Astrocyte (in vitro differentiated cells and primary cell): ENCODE measurements at regions not wholly inside any gene's neighbourhood (a gene's known extent, or its start where the extent isn't known, plus 50 kb on each side); places are given as distances from the start of the nearest gene placed in this dataset.

Experiments used
- EZH2 ChIP-seq: IDR thresholded peaks from 2 replicates; pipeline ENCODE4 v1.6.1; 2012; ENCODE audit warnings: mild to moderate bottlenecking, low read length, inconsistent platforms; ENCODE audit not compliant: insufficient read depth
- TF ChIP-seq, protein P1 (sequence below): IDR thresholded peaks from 2 replicates; pipeline ENCODE4 v1.5.1; 2011; ENCODE audit warnings: low read depth, mild to moderate bottlenecking, inconsistent platforms, low read length, moderate library complexity; ENCODE audit not compliant: insufficient read depth

DNA sequence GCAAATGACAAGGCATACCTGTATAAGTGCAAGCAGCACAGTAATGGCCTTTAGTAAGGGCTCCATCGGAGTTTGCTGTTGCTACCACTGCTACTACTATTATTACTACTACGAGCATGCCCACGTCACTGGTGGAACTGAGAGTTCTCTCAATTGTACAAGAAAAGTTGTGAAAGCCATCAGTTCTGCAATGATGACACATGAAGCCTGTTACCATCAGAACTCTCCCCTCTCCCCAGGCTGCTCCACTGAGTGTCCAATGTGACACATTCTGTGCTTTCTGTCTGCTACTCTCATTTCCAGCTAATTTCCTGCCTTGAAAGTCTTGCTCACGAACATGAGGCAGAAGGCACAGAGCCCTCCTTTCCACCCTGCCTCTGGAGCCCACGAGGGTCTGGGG lies 263.2 kb upstream of the MGMT start:
- no peak for TF ChIP-seq EZH2
- TF ChIP-seq, protein P1, sequence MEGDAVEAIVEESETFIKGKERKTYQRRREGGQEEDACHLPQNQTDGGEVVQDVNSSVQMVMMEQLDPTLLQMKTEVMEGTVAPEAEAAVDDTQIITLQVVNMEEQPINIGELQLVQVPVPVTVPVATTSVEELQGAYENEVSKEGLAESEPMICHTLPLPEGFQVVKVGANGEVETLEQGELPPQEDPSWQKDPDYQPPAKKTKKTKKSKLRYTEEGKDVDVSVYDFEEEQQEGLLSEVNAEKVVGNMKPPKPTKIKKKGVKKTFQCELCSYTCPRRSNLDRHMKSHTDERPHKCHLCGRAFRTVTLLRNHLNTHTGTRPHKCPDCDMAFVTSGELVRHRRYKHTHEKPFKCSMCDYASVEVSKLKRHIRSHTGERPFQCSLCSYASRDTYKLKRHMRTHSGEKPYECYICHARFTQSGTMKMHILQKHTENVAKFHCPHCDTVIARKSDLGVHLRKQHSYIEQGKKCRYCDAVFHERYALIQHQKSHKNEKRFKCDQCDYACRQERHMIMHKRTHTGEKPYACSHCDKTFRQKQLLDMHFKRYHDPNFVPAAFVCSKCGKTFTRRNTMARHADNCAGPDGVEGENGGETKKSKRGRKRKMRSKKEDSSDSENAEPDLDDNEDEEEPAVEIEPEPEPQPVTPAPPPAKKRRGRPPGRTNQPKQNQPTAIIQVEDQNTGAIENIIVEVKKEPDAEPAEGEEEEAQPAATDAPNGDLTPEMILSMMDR, result no peak
